Trophoblast cell (in vitro differentiated cells and primary cell): ENCODE measurements at regions not wholly inside any gene's neighbourhood (a gene's known extent, or its start where the extent isn't known, plus 50 kb on each side); places are given as distances from the start of the nearest gene placed in this dataset.
"Not testable (repeated sequence)": the region's sequence is repeated elsewhere in the genome, so short reads cannot be mapped to it uniquely, and the experiment has no call there.

Experiments used
- DNase-seq, 2 donors: peaks; one replicate each; pipeline ENCODE4 v3.0.0-alpha.2; 2016
- H2AFZ ChIP-seq: 2 replicates; pipeline ENCODE4 v1.6.1; 2013; ENCODE audit warnings: low read length, moderate library complexity, mild to moderate bottlenecking; ENCODE audit not compliant: insufficient read depth, poor library complexity
- H2AK5ac ChIP-seq: 2 replicates; pipeline ENCODE4 v1.6.1; 2013; ENCODE audit warnings: mild to moderate bottlenecking, low read length
- H2BK120ac ChIP-seq: 2 replicates; pipeline ENCODE4 v1.6.1; 2013; ENCODE audit warnings: low read length, mild to moderate bottlenecking, moderate library complexity; ENCODE audit not compliant: insufficient read depth, poor library complexity
- H2BK12ac ChIP-seq: 2 replicates; pipeline ENCODE4 v1.6.1; 2013; ENCODE audit warnings: mild to moderate bottlenecking, low read length, moderate library complexity
- H2BK5ac ChIP-seq: 2 replicates; pipeline ENCODE4 v1.6.1; 2013; ENCODE audit warnings: low read length, low read depth, moderate library complexity, mild to moderate bottlenecking; ENCODE audit not compliant: poor library complexity
- H3K14ac ChIP-seq: 2 replicates; pipeline ENCODE4 v1.6.1; 2013; ENCODE audit warnings: mild to moderate bottlenecking, low read length
- H3K18ac ChIP-seq: 2 replicates; pipeline ENCODE4 v1.6.1; 2013; ENCODE audit warnings: mild to moderate bottlenecking, low read length
- H3K23ac ChIP-seq: 2 replicates; pipeline ENCODE4 v1.6.1; 2013; ENCODE audit warnings: low read length
- H3K27ac ChIP-seq: 2 replicates; pipeline ENCODE4 v1.5.1; 2013; ENCODE audit warnings: low read depth, mild to moderate bottlenecking, inconsistent platforms, low read length, moderate library complexity
- H3K27me3 ChIP-seq: 2 replicates; pipeline ENCODE4 v1.6.1; 2013; ENCODE audit warnings: inconsistent platforms, mild to moderate bottlenecking, low read length, moderate library complexity; ENCODE audit not compliant: insufficient read depth
- H3K36me3 ChIP-seq, 2 experiments: 1 replicate in 1 of 2; 2 replicates in 1 of 2; pipeline ENCODE4 v1.6.1; 2013; ENCODE audit warnings: low read length in 2 of 2, mild to moderate bottlenecking in 2 of 2, moderate library complexity in 1 of 2; ENCODE audit not compliant: insufficient read depth in 2 of 2, control insufficient read depth in 1 of 2
- H3K4ac ChIP-seq: 2 replicates; pipeline ENCODE4 v1.6.1; 2013; ENCODE audit warnings: low read depth, mild to moderate bottlenecking, low read length, moderate library complexity
- H3K4me1 ChIP-seq, 2 experiments: 1 replicate in 1 of 2; 2 replicates in 1 of 2; pipeline ENCODE4 v1.6.1; 2013; ENCODE audit warnings: low read length in 2 of 2, mild to moderate bottlenecking in 2 of 2, moderate library complexity in 1 of 2; ENCODE audit not compliant: insufficient read depth in 2 of 2, control insufficient read depth in 1 of 2
- H3K4me2 ChIP-seq: 2 replicates; pipeline ENCODE4 v1.6.1; 2013; ENCODE audit warnings: inconsistent platforms, mild to moderate bottlenecking, low read length, moderate library complexity
- H3K4me3 ChIP-seq: 2 replicates; pipeline ENCODE4 v1.5.1; 2013; ENCODE audit warnings: mild to moderate bottlenecking, low read depth, low read length, inconsistent platforms
- H3K79me1 ChIP-seq: one replicate; pipeline ENCODE4 v1.6.1; 2013; ENCODE audit warnings: low read length
- H3K79me2 ChIP-seq: 2 replicates; pipeline ENCODE4 v1.6.1; 2013; ENCODE audit warnings: low read length, mild to moderate bottlenecking; ENCODE audit not compliant: control insufficient read depth, insufficient read depth, poor library complexity
- H3K9ac ChIP-seq: 2 replicates; pipeline ENCODE4 v1.6.1; 2013; ENCODE audit warnings: mild to moderate bottlenecking, low read length
- H3K9me3 ChIP-seq: 2 replicates; pipeline ENCODE4 v1.6.1; 2013; ENCODE audit warnings: low read depth, mild to moderate bottlenecking, control low read depth, inconsistent platforms, low read length; ENCODE audit not compliant: insufficient read depth
- H4K12ac ChIP-seq: 2 replicates; pipeline ENCODE4 v1.6.1; 2013; ENCODE audit warnings: low read depth, mild to moderate bottlenecking, low read length, moderate library complexity
- H4K8ac ChIP-seq: 2 replicates; pipeline ENCODE4 v1.6.1; 2013; ENCODE audit warnings: low read depth, mild to moderate bottlenecking, low read length, moderate library complexity
- H4K91ac ChIP-seq: one replicate; pipeline ENCODE4 v1.6.1; 2013; ENCODE audit warnings: low read depth, mild to moderate bottlenecking, low read length, moderate library complexity
- WGBS: extraction: QIAGEN DNeasy Blood & Tissue Kit; methylation state at CpG from one replicate; pipeline ENCODE4 v1.1.7; 2013; ENCODE audit warnings: missing lambda C conversion rate; ENCODE audit not compliant: insufficient read length, insufficient coverage; ENCODE audit errors: extremely low coverage; 5-methylcytosine and 5-hydroxymethylcytosine counted together

- WGBS: no CpG with 5 or more reads among the region's 12 CpGs
- H3K4me1 ChIP-seq, H4K12ac ChIP-seq, H3K79me2 ChIP-seq, H3K4me2 ChIP-seq, H3K36me3 ChIP-seq, H3K9ac ChIP-seq, H2BK5ac ChIP-seq, H3K79me1 ChIP-seq, DNase-seq, H3K4me3 ChIP-seq, H2BK120ac ChIP-seq, H3K27me3 ChIP-seq, H2AFZ ChIP-seq, H2AK5ac ChIP-seq, H4K91ac ChIP-seq, H3K27ac ChIP-seq, H3K23ac ChIP-seq, H3K14ac ChIP-seq, H4K8ac ChIP-seq, H2BK12ac ChIP-seq, H3K18ac ChIP-seq, H3K4ac ChIP-seq, H3K9me3 ChIP-seq: not testable (repeated sequence)
Observed at GRCh38 chr14:66031981-66032380, 454.2 kb upstream of the CCDC196 start.

GRCh38 chr14:66032800-66033199 lies 453.4 kb upstream of the CCDC196 start:
- H4K12ac ChIP-seq: no peak overlapping the region
- H3K9me3 ChIP-seq: peaks cover 5% of the 10 kb centered on the region
- no peaks in the 10 kb centered on the region for H3K27me3 ChIP-seq
- no peak for DNase-seq
- H3K9ac ChIP-seq: no peak overlapping the region
- no peak overlapping the region for H2BK12ac ChIP-seq
- H4K8ac ChIP-seq: no peak overlapping the region
- no peak overlapping the region for H2AK5ac ChIP-seq
- H3K79me2 ChIP-seq: no peaks in the 10 kb centered on the region
- H3K23ac ChIP-seq: no peak overlapping the region
- H3K4me1 ChIP-seq: no peaks in the 10 kb centered on the region
- H3K18ac ChIP-seq: no peak overlapping the region
- no peak overlapping the region for H3K4me2 ChIP-seq
- no peaks in the 10 kb centered on the region for H3K79me1 ChIP-seq
- H2BK120ac ChIP-seq: no peak overlapping the region
- no peak overlapping the region for H3K14ac ChIP-seq
- H2AFZ ChIP-seq: no peak overlapping the region
- H3K36me3 ChIP-seq: no peaks in the 10 kb centered on the region
- H3K4me3 ChIP-seq: no peak overlapping the region
- no peak overlapping the region for H4K91ac ChIP-seq
- WGBS: no CpG with 5 or more reads among the region's 5 CpGs
- no peak overlapping the region for H3K4ac ChIP-seq
- H3K27ac ChIP-seq: no peak overlapping the region
- no peak overlapping the region for H2BK5ac ChIP-seq

DNA sequence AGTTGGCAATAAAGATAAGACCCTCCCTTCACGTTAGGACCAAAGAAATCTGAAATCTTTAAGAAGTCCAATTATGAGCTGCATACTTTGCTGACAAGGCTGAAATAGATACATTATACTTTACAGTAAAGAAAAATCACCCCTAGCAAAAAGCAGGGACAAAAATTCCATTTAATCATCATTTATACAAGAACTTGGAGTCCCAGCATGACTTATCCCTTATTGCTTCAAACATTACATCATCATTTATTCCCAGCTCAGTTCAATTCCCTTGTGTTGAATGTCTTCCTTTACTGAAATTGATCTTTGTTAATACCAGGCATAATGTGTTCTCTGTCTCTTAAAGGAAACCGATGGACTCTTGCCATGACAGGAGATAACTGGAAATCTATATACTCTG lies 449.6 kb upstream of the CCDC196 start:
- Histone ChIP-seq H3K36me3 (no peaks in the 10 kb centered on the region), H3K27ac (no peak overlapping the region), H3K23ac (no peak overlapping the region), H3K4ac (no peak overlapping the region), H3K18ac (no peak overlapping the region), H2BK120ac (no peak overlapping the region), H4K12ac (no peak overlapping the region), H4K8ac (no peak overlapping the region), H3K79me2 (no peaks in the 10 kb centered on the region), H3K4me1 (no peaks in the 10 kb centered on the region), H2BK5ac (no peak overlapping the region), H3K27me3 (no peaks in the 10 kb centered on the region), H3K4me3 (no peak overlapping the region), H4K91ac (no peak overlapping the region), H3K14ac (no peak overlapping the region), H2BK12ac (no peak overlapping the region), H3K9me3 (peaks cover 4% of the 10 kb centered on the region), H2AK5ac (no peak overlapping the region), H3K79me1 (no peaks in the 10 kb centered on the region), H3K4me2 (no peak overlapping the region), H2AFZ (no peak overlapping the region), H3K9ac (no peak overlapping the region)
- no peak for DNase-seq
- WGBS: no CpG with 5 or more reads among the region's 2 CpGs

GRCh38 chr14:66037361-66037760 lies 448.8 kb upstream of the CCDC196 start:
- Histone ChIP-seq H4K91ac (no peak overlapping the region), H3K18ac (no peak overlapping the region), H3K9me3 (peaks cover 2% of the 10 kb centered on the region), H3K4me1 (no peaks in the 10 kb centered on the region), H3K9ac (no peak overlapping the region), H2AK5ac (no peak overlapping the region), H3K4me2 (no peak overlapping the region), H2BK12ac (no peak overlapping the region), H2AFZ (no peak overlapping the region), H3K23ac (no peak overlapping the region), H3K4me3 (no peak overlapping the region), H3K4ac (no peak overlapping the region), H2BK5ac (no peak overlapping the region), H3K27me3 (no peaks in the 10 kb centered on the region), H3K27ac (no peak overlapping the region), H3K14ac (no peak overlapping the region), H3K79me2 (no peaks in the 10 kb centered on the region), H3K36me3 (no peaks in the 10 kb centered on the region), H3K79me1 (no peaks in the 10 kb centered on the region), H4K8ac (no peak overlapping the region), H2BK120ac (no peak overlapping the region), H4K12ac (no peak overlapping the region)
- WGBS: no CpG with 5 or more reads among the region's 2 CpGs
- DNase-seq: no peak
